SK-N-SH (cell line): ENCODE measurements at regions not wholly inside any gene's neighbourhood (a gene's known extent, or its start where the extent isn't known, plus 50 kb on each side); places are given as distances from the start of the nearest gene placed in this dataset.

Experiments
- CTCF ChIA-PET: fragments of 300-600, 350-600 bp; formaldehyde crosslinking; extraction: SDS; loops from one replicate; lab custom pipeline; 2021; lab: Yijun Ruan, JAX
- POLR2A ChIA-PET: fragments of 350-600 bp; sonication (Branson Sonifier 250); formaldehyde crosslinking; extraction: SDS; loops from one replicate; lab custom pipeline; 2020; ENCODE audit warnings: antibody characterized with exemption, inconsistent platforms; lab: Yijun Ruan, JAX
- DNase-seq: peaks from one replicate; pipeline ENCODE4 v3.0.0; 2012
- H2AFZ ChIP-seq: fragments of 200-600 bp; sonication (generic); 2 replicates; pipeline ENCODE4 v1.8.1; 2016; ENCODE audit warnings: antibody characterized with exemption, mild to moderate bottlenecking, low read depth
- H3F3A ChIP-seq: fragments of 200-600 bp; sonication (generic); replicated peaks from 2 replicates; pipeline ENCODE3; 2016; ENCODE audit warnings: antibody characterized with exemption, mild to moderate bottlenecking; ENCODE audit not compliant: insufficient read depth
- H3K27ac ChIP-seq, 2 experiments: fragments of 200-500 bp in 1 of 2; fragments of 200-600 bp in 1 of 2; sonication (Bioruptor generic) in 1 of 2; sonication (generic), shearing (Covaris generic) in 1 of 2; 2 replicates each; pipeline versions ENCODE4 v1.5.1 to v1.6.1; 2014 to 2016; ENCODE audit warnings: low read depth in 2 of 2, inconsistent platforms in 1 of 2, low read length in 1 of 2, mild to moderate bottlenecking in 1 of 2, mixed read lengths in 1 of 2
- H3K27me3 ChIP-seq: fragments of 200-600 bp; sonication (generic), shearing (Covaris generic); 2 replicates; pipeline ENCODE4 v1.6.1; 2016; ENCODE audit warnings: mixed run types; ENCODE audit not compliant: insufficient read depth
- H3K36me3 ChIP-seq, 2 experiments: fragments of 200-500 bp in 1 of 2; fragments of 200-600 bp in 1 of 2; sonication (Bioruptor generic) in 1 of 2; sonication (generic) in 1 of 2; replicated peaks in 1 of 2; 2 replicates each; pipeline versions ENCODE3 to v1.5.1; 2014 to 2016; ENCODE audit warnings: low read length in 1 of 2, mild to moderate bottlenecking in 1 of 2; ENCODE audit not compliant: insufficient read depth in 2 of 2, control insufficient read depth in 1 of 2
- H3K4me1 ChIP-seq, 2 experiments: fragments of 200-500 bp in 1 of 2; fragments of 200-600 bp in 1 of 2; sonication (Bioruptor generic) in 1 of 2; sonication (generic), shearing (Covaris generic) in 1 of 2; 2 replicates each; pipeline versions ENCODE4 v1.5.1 to v1.6.1; 2014 to 2016; ENCODE audit warnings: low read depth in 1 of 2, low read length in 1 of 2, mixed run types in 1 of 2; ENCODE audit not compliant: insufficient read depth in 2 of 2, control insufficient read depth in 1 of 2
- H3K4me2 ChIP-seq: fragments of 200-600 bp; sonication (generic), shearing (Covaris generic); 2 replicates; pipeline ENCODE4 v1.6.1; 2017; ENCODE audit warnings: mixed run types
- H3K4me3 ChIP-seq, 2 experiments: fragments of 200-500 bp in 1 of 2; fragments of 200-600 bp in 1 of 2; sonication (Bioruptor generic) in 1 of 2; sonication (generic), shearing (Covaris generic) in 1 of 2; 2 replicates each; pipeline versions ENCODE4 v1.5.1 to v1.8.1; 2014 to 2016; ENCODE audit warnings: low read depth in 2 of 2, inconsistent platforms in 1 of 2, low read length in 1 of 2, mild to moderate bottlenecking in 1 of 2, mixed read lengths in 1 of 2, moderate library complexity in 1 of 2
- H3K79me2 ChIP-seq: fragments of 200-600 bp; sonication (generic); 2 replicates; pipeline ENCODE4 v1.8.1; 2017; ENCODE audit warnings: mild to moderate bottlenecking; ENCODE audit not compliant: insufficient read depth
- H3K9ac ChIP-seq: fragments of 200-600 bp; sonication (generic); 2 replicates; pipeline ENCODE4 v1.6.1; 2017; ENCODE audit warnings: mixed run types
- H3K9me2 ChIP-seq: fragments of 200-600 bp; sonication (generic); 2 replicates; pipeline ENCODE4 v1.6.1; 2017; ENCODE audit warnings: mixed run types
- H3K9me3 ChIP-seq: fragments of 200-600 bp; sonication (generic); 2 replicates; pipeline ENCODE4 v1.6.1; 2017; ENCODE audit warnings: mixed run types, mild to moderate bottlenecking, moderate library complexity
- H4K20me1 ChIP-seq: fragments of 200-600 bp; sonication (generic); 2 replicates; pipeline ENCODE4 v1.6.1; 2017; ENCODE audit warnings: mild to moderate bottlenecking, mixed run types; ENCODE audit not compliant: insufficient read depth
- EP300 ChIP-seq, 2 experiments: IDR thresholded peaks; 2 replicates each; pipeline versions ENCODE4 v1.4.0 to v1.6.1; 2012; ENCODE audit warnings: borderline replicate concordance in 1 of 2, low read depth in 1 of 2, low read length in 1 of 2
- FOXJ3 ChIP-seq: sonication (generic); formaldehyde crosslinking; IDR thresholded peaks from 2 replicates; pipeline ENCODE4 v1.5.1; 2020; ENCODE audit warnings: mild to moderate bottlenecking, missing genetic modification reagents
- FOXM1 ChIP-seq: IDR thresholded peaks from 2 replicates; pipeline ENCODE4 v1.4.0; 2012; ENCODE audit warnings: low read depth, mild to moderate bottlenecking
- GABPA ChIP-seq: IDR thresholded peaks from 2 replicates; pipeline ENCODE4 v1.4.0; 2012; ENCODE audit warnings: low read depth, mild to moderate bottlenecking
- GATA2 ChIP-seq: sonication (generic); formaldehyde crosslinking; IDR thresholded peaks from 2 replicates; pipeline ENCODE4 v1.5.0; 2020; ENCODE audit warnings: mild to moderate bottlenecking, missing genetic modification reagents
- IRF3 ChIP-seq: fragments of 150-350 bp; IDR thresholded peaks from 2 replicates; pipeline ENCODE4 v1.6.1; 2016; ENCODE audit warnings: mild to moderate bottlenecking, low read depth, low read length
- MAX ChIP-seq: IDR thresholded peaks from 2 replicates; pipeline ENCODE4 v1.4.0; 2012; ENCODE audit warnings: low read depth
- MEF2A ChIP-seq: IDR thresholded peaks from 2 replicates; pipeline ENCODE4 v1.4.0; 2012; ENCODE audit warnings: low read depth, borderline replicate concordance
- NRF1 ChIP-seq: IDR thresholded peaks from 2 replicates; pipeline ENCODE4 v1.6.1; 2012; ENCODE audit warnings: low read depth, mild to moderate bottlenecking, low read length
- REST ChIP-seq: IDR thresholded peaks from 2 replicates; pipeline ENCODE4 v1.6.1; 2012; ENCODE audit warnings: mild to moderate bottlenecking, low read depth, low read length, moderate library complexity
- RFX5 ChIP-seq: IDR thresholded peaks from 2 replicates; pipeline ENCODE4 v1.6.1; 2012; ENCODE audit warnings: mild to moderate bottlenecking, improper control_type of control experiment, low read length
- RXRA ChIP-seq: IDR thresholded peaks from 2 replicates; pipeline ENCODE4 v1.4.0; 2012; ENCODE audit warnings: low read depth, mild to moderate bottlenecking, borderline replicate concordance
- TEAD4 ChIP-seq: IDR thresholded peaks from 2 replicates; pipeline ENCODE4 v1.4.0; 2012; ENCODE audit warnings: mild to moderate bottlenecking, borderline replicate concordance; ENCODE audit not compliant: insufficient read depth
- USF2 ChIP-seq: fragments of 150-350 bp; IDR thresholded peaks from 2 replicates; pipeline ENCODE4 v1.6.1; 2017; ENCODE audit warnings: antibody characterized with exemption, low read length, low read depth, borderline replicate concordance
- YY1 ChIP-seq: IDR thresholded peaks from 2 replicates; pipeline ENCODE4 v1.4.0; 2012; ENCODE audit warnings: low read depth, mild to moderate bottlenecking
- WGBS: methylation state at CpG from one replicate; pipeline ENCODE4 v1.1.6; 2017; ENCODE audit warnings: low lambda C conversion rate; 5-methylcytosine and 5-hydroxymethylcytosine counted together

- H3K79me2 ChIP-seq, result no peaks in the 10 kb centered on the region
- H3F3A ChIP-seq, result no peaks in the 10 kb centered on the region
- ChIA-PET POLR2A (no interaction called here), CTCF (interaction anchor here (0.7 to 3.5 kb wide), 7 partner anchors 9 to 176 kb away, joined by 3 to 27 read pairs (median 6); no protein-coding TSS in a partner anchor)
- no peak overlapping the region for H3K4me3 ChIP-seq
- no peaks in the 10 kb centered on the region for H3K27me3 ChIP-seq
- no peak overlapping the region for H3K9ac ChIP-seq
- H3K9me3 ChIP-seq, result no peaks in the 10 kb centered on the region
- no peaks in the 10 kb centered on the region for H4K20me1 ChIP-seq
- H3K4me2 ChIP-seq, result peak overlapping the region; percentile 37; the same call in 1 of the 2 replicates
- no peak for TF ChIP-seq NRF1
- TF ChIP-seq MEF2A, result no peak
- TF ChIP-seq RXRA, result no peak
- TF ChIP-seq TEAD4, result no peak
- no peak for TF ChIP-seq FOXJ3 (CRISPR knock-in tag)
- no peak for TF ChIP-seq REST
- TF ChIP-seq RFX5, result no peak
- no peak for TF ChIP-seq IRF3
- TF ChIP-seq EP300 (IDR thresholded peaks at IDR 0.05; ENCODE audit: borderline replicate concordance in 1 of 2, low read depth in 1 of 2, low read length in 1 of 2), result no peak
- TF ChIP-seq YY1, result no peak
- no peak for TF ChIP-seq MAX
- no peak for TF ChIP-seq FOXM1
- TF ChIP-seq GATA2, result no peak
- TF ChIP-seq USF2, result no peak
- TF ChIP-seq GABPA, result no peak
- 0 out of 2 replicates have a peak overlapping the region, but pooled peaks have one; percentile 63 for H2AFZ ChIP-seq
- H3K36me3 ChIP-seq, result no peaks in the 10 kb centered on the region
- WGBS, result 18% methylated on average over 5 of the region's 5 CpGs
- no peaks in the 10 kb centered on the region for H3K9me2 ChIP-seq
- H3K4me1 ChIP-seq, result peaks cover 6 to 7% of the 10 kb centered on the region in 2 experiments; a peak in 1 of 4 replicates
- 0 out of 4 replicates have a peak overlapping the region, but pooled peaks of 1 of the 2 experiments have one; percentile 37 for H3K27ac ChIP-seq
- peak; percentile 68 for DNase-seq
Observed at GRCh38 chr15:89002281-89002761, 85.9 kb upstream of the ABHD2 start.
